Vagina (tissue), 2 donors: ENCODE measurements at regions not wholly inside any gene's neighbourhood (a gene's known extent, or its start where the extent isn't known, plus 50 kb on each side); places are given as distances from the start of the nearest gene placed in this dataset.

Source experiments
- POLR2A ChIP-seq, 2 donors: fragments of 450-650 bp; IDR thresholded peaks; one replicate each; pipeline ENCODE4 v1.6.1; 2017; ENCODE audit warnings: antibody characterized with exemption in 2 of 2, mild to moderate bottlenecking in 2 of 2, moderate library complexity in 2 of 2
- POLR2AphosphoS5 ChIP-seq, 2 donors: sonication (generic); formaldehyde crosslinking; IDR thresholded peaks; one replicate each; pipeline ENCODE4 v1.9.0; 2017; ENCODE audit warnings: antibody characterized with exemption in 2 of 2, mild to moderate bottlenecking in 2 of 2, low read depth in 1 of 2; ENCODE audit not compliant: insufficient read depth in 1 of 2
- TF ChIP-seq, protein P1 (sequence below), 3 experiments: fragments of 450-650 bp in 2 of 3; fragments of 200-600 bp in 1 of 3; sonication (generic) in 1 of 3; IDR thresholded peaks; one replicate each; pipeline ENCODE4 v1.5.1; 2017 to 2019; ENCODE audit warnings: antibody characterized with exemption in 3 of 3, mild to moderate bottlenecking in 2 of 3, moderate library complexity in 2 of 3

DNA sequence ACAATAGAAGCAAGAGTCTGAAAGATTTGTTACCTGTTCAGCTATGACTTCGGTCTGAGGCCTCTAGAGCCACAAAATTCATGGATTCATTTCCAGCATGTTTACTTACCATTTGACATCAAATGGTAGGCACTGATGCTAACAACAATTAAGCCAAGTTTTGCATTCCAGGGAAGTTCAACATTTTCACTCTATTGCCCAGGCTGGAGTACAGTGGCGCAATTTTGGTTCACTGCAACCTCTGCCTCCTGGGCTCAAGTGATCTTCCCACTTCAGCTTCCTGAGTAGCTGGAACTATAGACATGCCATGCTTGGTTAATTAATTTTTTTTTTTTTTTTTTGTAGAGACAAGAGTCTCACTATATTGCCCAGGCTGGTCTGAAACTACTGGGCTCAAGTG, 114.1 kb upstream of the SGK1 start:
- TF ChIP-seq, protein P1, sequence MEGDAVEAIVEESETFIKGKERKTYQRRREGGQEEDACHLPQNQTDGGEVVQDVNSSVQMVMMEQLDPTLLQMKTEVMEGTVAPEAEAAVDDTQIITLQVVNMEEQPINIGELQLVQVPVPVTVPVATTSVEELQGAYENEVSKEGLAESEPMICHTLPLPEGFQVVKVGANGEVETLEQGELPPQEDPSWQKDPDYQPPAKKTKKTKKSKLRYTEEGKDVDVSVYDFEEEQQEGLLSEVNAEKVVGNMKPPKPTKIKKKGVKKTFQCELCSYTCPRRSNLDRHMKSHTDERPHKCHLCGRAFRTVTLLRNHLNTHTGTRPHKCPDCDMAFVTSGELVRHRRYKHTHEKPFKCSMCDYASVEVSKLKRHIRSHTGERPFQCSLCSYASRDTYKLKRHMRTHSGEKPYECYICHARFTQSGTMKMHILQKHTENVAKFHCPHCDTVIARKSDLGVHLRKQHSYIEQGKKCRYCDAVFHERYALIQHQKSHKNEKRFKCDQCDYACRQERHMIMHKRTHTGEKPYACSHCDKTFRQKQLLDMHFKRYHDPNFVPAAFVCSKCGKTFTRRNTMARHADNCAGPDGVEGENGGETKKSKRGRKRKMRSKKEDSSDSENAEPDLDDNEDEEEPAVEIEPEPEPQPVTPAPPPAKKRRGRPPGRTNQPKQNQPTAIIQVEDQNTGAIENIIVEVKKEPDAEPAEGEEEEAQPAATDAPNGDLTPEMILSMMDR (IDR thresholded peaks at IDR 0.05): no peak
- no peak for TF ChIP-seq POLR2AphosphoS5 (IDR thresholded peaks at IDR 0.05; ENCODE audit: insufficient read depth in 1 of 2, low read depth in 1 of 2)
- TF ChIP-seq POLR2A (IDR thresholded peaks at IDR 0.05): no peak
